H1 (cell line): ENCODE measurements at regions not wholly inside any gene's neighbourhood (a gene's known extent, or its start where the extent isn't known, plus 50 kb on each side); places are given as distances from the start of the nearest gene placed in this dataset.

Experiments
- BRCA1 ChIP-seq: IDR thresholded peaks from 2 replicates; pipeline ENCODE4 v1.6.1; 2012; ENCODE audit warnings: low read depth, low read length, improper control_type of control experiment
- CEBPB ChIP-seq: IDR thresholded peaks from 2 replicates; pipeline ENCODE4 v1.6.1; 2012; ENCODE audit warnings: low read depth, low read length
- CHD7 ChIP-seq: fragments of 300-600 bp; sonication (generic); IDR thresholded peaks from 2 replicates; pipeline ENCODE4 v1.7.1; 2012; ENCODE audit warnings: low read length, moderate library complexity, mild to moderate bottlenecking, inconsistent platforms; ENCODE audit not compliant: insufficient replicate concordance
- JUN ChIP-seq: IDR thresholded peaks from 2 replicates; pipeline ENCODE4 v1.6.1; 2011; ENCODE audit warnings: low read depth, mild to moderate bottlenecking, improper control_type of control experiment, low read length
- SIN3A ChIP-seq, 2 experiments: IDR thresholded peaks in 1 of 2; conservative IDR thresholded peaks in 1 of 2; 2 replicates each; pipeline ENCODE4 v1.6.1; 2011 to 2012; ENCODE audit warnings: low read length in 2 of 2, improper control_type of control experiment in 1 of 2, low read depth in 1 of 2, mild to moderate bottlenecking in 1 of 2
- YY1 ChIP-seq: IDR thresholded peaks from 2 replicates; pipeline ENCODE4 v1.6.1; 2011; ENCODE audit warnings: low read depth, mild to moderate bottlenecking, low read length
- TF ChIP-seq, protein P1 (sequence below), 3 experiments: IDR thresholded peaks; 1 replicate in 2 of 3; 2 replicates in 1 of 3; pipeline versions ENCODE4 v1.5.1 to v1.6.1; 2011; ENCODE audit warnings: low read length in 3 of 3, mild to moderate bottlenecking in 3 of 3, inconsistent platforms in 2 of 3, low read depth in 1 of 3, moderate library complexity in 1 of 3; ENCODE audit not compliant: insufficient read depth in 1 of 3; ENCODE audit errors: control extremely low read depth in 1 of 3
- TF ChIP-seq, protein P2 (sequence below): IDR thresholded peaks from 2 replicates; pipeline ENCODE4 v1.6.1; 2011; ENCODE audit warnings: low read length, improper control_type of control experiment

- TF ChIP-seq, protein P1, sequence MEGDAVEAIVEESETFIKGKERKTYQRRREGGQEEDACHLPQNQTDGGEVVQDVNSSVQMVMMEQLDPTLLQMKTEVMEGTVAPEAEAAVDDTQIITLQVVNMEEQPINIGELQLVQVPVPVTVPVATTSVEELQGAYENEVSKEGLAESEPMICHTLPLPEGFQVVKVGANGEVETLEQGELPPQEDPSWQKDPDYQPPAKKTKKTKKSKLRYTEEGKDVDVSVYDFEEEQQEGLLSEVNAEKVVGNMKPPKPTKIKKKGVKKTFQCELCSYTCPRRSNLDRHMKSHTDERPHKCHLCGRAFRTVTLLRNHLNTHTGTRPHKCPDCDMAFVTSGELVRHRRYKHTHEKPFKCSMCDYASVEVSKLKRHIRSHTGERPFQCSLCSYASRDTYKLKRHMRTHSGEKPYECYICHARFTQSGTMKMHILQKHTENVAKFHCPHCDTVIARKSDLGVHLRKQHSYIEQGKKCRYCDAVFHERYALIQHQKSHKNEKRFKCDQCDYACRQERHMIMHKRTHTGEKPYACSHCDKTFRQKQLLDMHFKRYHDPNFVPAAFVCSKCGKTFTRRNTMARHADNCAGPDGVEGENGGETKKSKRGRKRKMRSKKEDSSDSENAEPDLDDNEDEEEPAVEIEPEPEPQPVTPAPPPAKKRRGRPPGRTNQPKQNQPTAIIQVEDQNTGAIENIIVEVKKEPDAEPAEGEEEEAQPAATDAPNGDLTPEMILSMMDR (IDR thresholded peaks at IDR 0.05; ENCODE audit: control extremely low read depth in 1 of 3, insufficient read depth in 1 of 3, low read depth in 1 of 3, low read length in 3 of 3), result no peak
- TF ChIP-seq SIN3A (conservative IDR thresholded peaks at IDR 0.05 in 1 of 2, IDR thresholded peaks at IDR 0.05 in 1 of 2; ENCODE audit: low read depth in 1 of 2, low read length in 2 of 2) (no peak), CEBPB (no peak), YY1 (no peak), BRCA1 (no peak), JUN (no peak), CHD7 (no peak)
- TF ChIP-seq, protein P2, sequence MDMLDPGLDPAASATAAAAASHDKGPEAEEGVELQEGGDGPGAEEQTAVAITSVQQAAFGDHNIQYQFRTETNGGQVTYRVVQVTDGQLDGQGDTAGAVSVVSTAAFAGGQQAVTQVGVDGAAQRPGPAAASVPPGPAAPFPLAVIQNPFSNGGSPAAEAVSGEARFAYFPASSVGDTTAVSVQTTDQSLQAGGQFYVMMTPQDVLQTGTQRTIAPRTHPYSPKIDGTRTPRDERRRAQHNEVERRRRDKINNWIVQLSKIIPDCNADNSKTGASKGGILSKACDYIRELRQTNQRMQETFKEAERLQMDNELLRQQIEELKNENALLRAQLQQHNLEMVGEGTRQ, result no peak
Measured at GRCh38 chr7:35386816-35387706, 133.2 kb upstream of the TBX20 start.
